Activated CD8-positive, alpha-beta T cell treated with anti-CD3 and anti-CD28 coated beads for 36 hours (primary cell): ENCODE measurements at regions not wholly inside any gene's neighbourhood (a gene's known extent, or its start where the extent isn't known, plus 50 kb on each side); places are given as distances from the start of the nearest gene placed in this dataset.

ENCODE experiments used
- ATAC-seq: fragments of 200-7000 bp; cut with Tn5 transposase; one replicate; pipeline ENCODE4 v1.10.0; 2021; ENCODE audit warnings: mild to moderate bottlenecking, moderate library complexity
- CTCF ChIA-PET: fragments of 350-600 bp; sonication (Branson Sonifier 250); formaldehyde crosslinking; loops from one replicate; lab custom pipeline; 2021; ENCODE audit warnings: antibody characterized with exemption; lab: Charles Lee
- POLR2A ChIA-PET: fragments of 350-600 bp; sonication (Branson Sonifier 250); formaldehyde crosslinking; loops from one replicate; lab custom pipeline; 2021; ENCODE audit warnings: antibody characterized with exemption; lab: Charles Lee
- DNase-seq: peaks from one replicate; pipeline ENCODE4 v3.0.0-alpha.2; 2020
- H3K27ac Mint-ChIP-seq: one replicate; pipeline ENCODE4 v1.8.0; 2021; ENCODE audit warnings: mild to moderate bottlenecking, mixed read lengths
- H3K27me3 Mint-ChIP-seq: one replicate; pipeline ENCODE4 v1.8.0; 2021; ENCODE audit warnings: mixed read lengths
- H3K36me3 Mint-ChIP-seq: one replicate; pipeline ENCODE4 v1.8.0; 2021; ENCODE audit warnings: low read depth, mixed read lengths
- H3K4me1 Mint-ChIP-seq: one replicate; pipeline ENCODE4 v1.8.0; 2021; ENCODE audit warnings: low read depth, mixed read lengths
- H3K4me3 Mint-ChIP-seq: one replicate; pipeline ENCODE4 v1.8.0; 2021; ENCODE audit warnings: mild to moderate bottlenecking, moderate library complexity, mixed read lengths
- H3K9me3 Mint-ChIP-seq: one replicate; pipeline ENCODE4 v1.8.0; 2021; ENCODE audit warnings: mixed read lengths
- CTCF ChIP-seq: fragments of 200-600 bp; IDR thresholded peaks from one replicate; pipeline ENCODE4 v1.8.0; 2022; ENCODE audit warnings: antibody characterized with exemption, mild to moderate bottlenecking
- intact Hi-C: fragments of 100-400 bp; cut with micrococcal nuclease; formaldehyde crosslinking; loops from one replicate; pipeline ENCODE4 v1.10.0; 2022

- ChIA-PET POLR2A (no interaction called here), CTCF (no interaction called here)
- Mint-ChIP-seq H3K9me3 (peaks cover 23% of the 10 kb centered on the region), H3K4me1 (no peaks in the 10 kb centered on the region), H3K27me3 (no peaks in the 10 kb centered on the region), H3K4me3 (no peak overlapping the region), H3K36me3 (no peaks in the 10 kb centered on the region), H3K27ac (no peak overlapping the region)
- DNase-seq: no peak
- intact Hi-C loops: no loop called here
- no peak for TF ChIP-seq CTCF
- no peak for ATAC-seq
These were observed 779.3 kb downstream of the CDH9 start for GRCh38 chr5:26259081-26259480.

DNA sequence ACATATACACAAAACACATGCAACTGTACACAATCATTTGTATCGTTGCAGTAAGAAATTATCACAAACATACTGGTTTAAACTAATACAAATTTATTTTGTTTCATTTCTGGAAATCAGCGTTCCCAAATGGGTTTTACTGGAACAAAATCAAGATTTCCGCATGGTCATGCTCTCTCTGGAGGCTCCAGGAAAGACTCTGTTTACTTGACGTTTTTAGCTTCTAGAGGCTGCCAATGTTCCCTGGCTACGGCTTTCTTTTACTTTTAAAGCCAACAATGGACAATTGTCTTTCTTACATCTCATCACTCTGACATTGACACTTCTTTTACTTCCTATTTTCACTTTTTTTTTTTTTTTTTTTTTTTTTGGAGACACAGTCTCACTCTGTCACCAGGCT is 793.1 kb downstream of the CDH9 start:
- H3K36me3 Mint-ChIP-seq: no peaks in the 10 kb centered on the region
- DNase-seq: no peak
- H3K4me1 Mint-ChIP-seq: no peaks in the 10 kb centered on the region
- no peak overlapping the region for H3K4me3 Mint-ChIP-seq
- intact Hi-C loops: no loop called here
- H3K27me3 Mint-ChIP-seq: no peaks in the 10 kb centered on the region
- no peak for ATAC-seq
- no peak for TF ChIP-seq CTCF
- no peak overlapping the region for H3K27ac Mint-ChIP-seq
- H3K9me3 Mint-ChIP-seq: peaks cover 4% of the 10 kb centered on the region
- ChIA-PET POLR2A (no interaction called here), CTCF (no interaction called here)

GRCh38 chr5:26239588-26239987 is 798.8 kb downstream of the CDH9 start:
- H3K4me1 Mint-ChIP-seq: no peaks in the 10 kb centered on the region
- intact Hi-C loops: no loop called here
- no peak for TF ChIP-seq CTCF
- no peaks in the 10 kb centered on the region for H3K36me3 Mint-ChIP-seq
- peaks cover 12% of the 10 kb centered on the region for H3K9me3 Mint-ChIP-seq
- ChIA-PET POLR2A (no interaction called here), CTCF (no interaction called here)
- H3K27ac Mint-ChIP-seq: no peak overlapping the region
- no peaks in the 10 kb centered on the region for H3K27me3 Mint-ChIP-seq
- no peak overlapping the region for H3K4me3 Mint-ChIP-seq
- DNase-seq (no peak), ATAC-seq (no peak)

- DNase-seq (no peak), ATAC-seq (no peak)
- Mint-ChIP-seq H3K4me3 (no peak overlapping the region), H3K27ac (no peak overlapping the region), H3K4me1 (no peaks in the 10 kb centered on the region), H3K9me3 (peaks cover 14% of the 10 kb centered on the region), H3K36me3 (no peaks in the 10 kb centered on the region), H3K27me3 (no peaks in the 10 kb centered on the region)
- ChIA-PET POLR2A (no interaction called here), CTCF (no interaction called here)
- no peak for TF ChIP-seq CTCF
- intact Hi-C loops: no loop called here
These were observed 800.9 kb downstream of the CDH9 start for GRCh38 chr5:26237489-26237888.

DNA sequence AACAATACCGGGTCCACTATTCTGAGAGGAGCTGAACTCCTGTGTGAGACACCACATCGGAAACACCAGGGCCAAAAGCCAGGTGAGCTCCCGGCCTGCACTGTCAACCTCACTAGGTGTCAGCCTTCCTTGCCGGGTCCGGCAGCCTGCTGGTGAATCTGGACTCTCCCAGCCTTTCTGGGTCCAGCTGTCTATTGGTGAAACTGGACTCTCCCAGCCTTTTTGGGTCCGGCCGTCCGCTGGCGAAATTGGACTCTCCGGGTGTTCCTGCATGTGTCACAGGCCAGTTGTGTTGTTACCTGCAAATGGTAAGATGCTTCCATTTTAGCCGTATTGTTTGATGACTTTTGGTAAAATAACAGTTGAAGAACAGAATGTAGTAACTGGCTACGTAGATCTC is 801.5 kb downstream of the CDH9 start:
- Mint-ChIP-seq H3K27ac (no peak overlapping the region), H3K4me3 (no peak overlapping the region), H3K9me3 (peaks cover 16% of the 10 kb centered on the region), H3K4me1 (no peaks in the 10 kb centered on the region), H3K27me3 (no peaks in the 10 kb centered on the region), H3K36me3 (no peaks in the 10 kb centered on the region)
- no peak for ATAC-seq
- CTCF ChIA-PET: no interaction called here
- no peak for TF ChIP-seq CTCF
- POLR2A ChIA-PET: no interaction called here
- intact Hi-C loops: no loop called here
- DNase-seq: no peak
